ENCODE measurements at regions not wholly inside any gene's neighbourhood (a gene's known extent, or its start where the extent isn't known, plus 50 kb on each side); places are given as distances from the start of the nearest gene placed in this dataset.
"Not testable (repeated sequence)": the region's sequence is repeated elsewhere in the genome, so short reads cannot be mapped to it uniquely, and the experiment has no call there.

- no peak for DNase-seq
Observed at GRCh38 chr4:83981156-83981555, 445.2 kb downstream of the GPAT3 start.

- no peak for DNase-seq
Observed at GRCh38 chr4:83979773-83980172, 443.9 kb downstream of the GPAT3 start.

GRCh38 chr4:83974111-83974780 is 438.3 kb downstream of the GPAT3 start:
- no peak for DNase-seq

- DNase-seq: no peak
Observed at GRCh38 chr4:83964996-83965541, 429.2 kb downstream of the GPAT3 start.

GRCh38 chr4:83962492-83962891 is 426.6 kb downstream of the GPAT3 start:
- DNase-seq: no peak

- DNase-seq: no peak
Observed at GRCh38 chr4:83961575-83961974, 425.7 kb downstream of the GPAT3 start.

- DNase-seq: no peak
Observed at GRCh38 chr4:83959160-83959559, 423.3 kb downstream of the GPAT3 start.

- DNase-seq: no peak
Observed at GRCh38 chr4:83947830-83948193, 411.9 kb downstream of the GPAT3 start.

- DNase-seq: no peak
Observed at GRCh38 chr4:83947125-83947829, 411.4 kb downstream of the GPAT3 start.

GRCh38 chr4:83943691-83944090 is 407.8 kb downstream of the GPAT3 start:
- not testable (repeated sequence) for DNase-seq

GRCh38 chr4:83932750-83933391 is 397.0 kb downstream of the GPAT3 start:
- DNase-seq: no peak

- DNase-seq: no peak
Observed at GRCh38 chr4:83931659-83932438, 395.9 kb downstream of the GPAT3 start.

GRCh38 chr4:83929550-83929949 is 393.6 kb downstream of the GPAT3 start:
- DNase-seq: no peak

- DNase-seq: no peak
Observed at GRCh38 chr4:83926950-83927349, 391.0 kb downstream of the GPAT3 start.

- no peak for DNase-seq
Observed at GRCh38 chr4:83923341-83923740, 387.4 kb downstream of the GPAT3 start.

- no peak for DNase-seq
Observed at GRCh38 chr4:83922402-83922801, 386.5 kb downstream of the GPAT3 start.

- DNase-seq: no peak
Observed at GRCh38 chr4:83921124-83921523, 385.2 kb downstream of the GPAT3 start.

GRCh38 chr4:83920375-83920774 is 384.5 kb downstream of the GPAT3 start:
- no peak for DNase-seq

GRCh38 chr4:83917572-83917971 is 381.7 kb downstream of the GPAT3 start:
- DNase-seq: no peak

- no peak for DNase-seq
Observed at GRCh38 chr4:83910693-83911092, 374.8 kb downstream of the GPAT3 start.

GRCh38 chr4:83906561-83906960 is 370.7 kb downstream of the GPAT3 start:
- no peak for DNase-seq

GRCh38 chr4:83905952-83906351 is 370.0 kb downstream of the GPAT3 start:
- peak; percentile 3 for DNase-seq

GRCh38 chr4:83903740-83904139 is 367.8 kb downstream of the GPAT3 start:
- not testable (repeated sequence) for DNase-seq

Measured in activated CD4-positive, alpha-beta T cell treated with anti-CD3 and anti-CD28 coated beads, Interleukin-2, Interleukin-6, amounts not matched to agents 100 ng/mL and 50 ng/mL, durations not matched to agents 16 hours and 8 hours (primary cell).